GM19035 (cell line): ENCODE measurements at regions not wholly inside any gene's neighbourhood (a gene's known extent, or its start where the extent isn't known, plus 50 kb on each side); places are given as distances from the start of the nearest gene placed in this dataset.

Source experiments
- ATAC-seq: cut with Tn5 transposase; IDR thresholded peaks from one replicate; pipeline ENCODE4 v1.9.1; 2021; ENCODE audit not compliant: unreplicated experiment

GRCh38 chr10:129023082-129023481 is 444.0 kb upstream of the MGMT start:
- ATAC-seq: no peak

- no peak for ATAC-seq
Observed at GRCh38 chr10:129024046-129024445, 443.0 kb upstream of the MGMT start.

- no peak for ATAC-seq
Observed at GRCh38 chr10:129025787-129026186, 441.3 kb upstream of the MGMT start.

- ATAC-seq: no peak
Observed at GRCh38 chr10:129027906-129028305, 439.1 kb upstream of the MGMT start.

- ATAC-seq: no peak
Observed at GRCh38 chr10:129028451-129028850, 438.6 kb upstream of the MGMT start.

GRCh38 chr10:129029051-129029450 is 438.0 kb upstream of the MGMT start:
- no peak for ATAC-seq

GRCh38 chr10:129029851-129030602 is 437.0 kb upstream of the MGMT start:
- no peak for ATAC-seq

GRCh38 chr10:129030603-129030895 is 436.5 kb upstream of the MGMT start:
- no peak for ATAC-seq

GRCh38 chr10:129030996-129031843 is 435.8 kb upstream of the MGMT start:
- ATAC-seq: peak; percentile 63

GRCh38 chr10:129031844-129032150 is 435.2 kb upstream of the MGMT start:
- no peak for ATAC-seq

GRCh38 chr10:129032372-129033313 is 434.4 kb upstream of the MGMT start:
- ATAC-seq: no peak

GRCh38 chr10:129033340-129033739 is 433.7 kb upstream of the MGMT start:
- no peak for ATAC-seq

GRCh38 chr10:129033790-129034272 is 433.2 kb upstream of the MGMT start:
- ATAC-seq: no peak

- no peak for ATAC-seq
Observed at GRCh38 chr10:129035052-129035827, 431.8 kb upstream of the MGMT start.

- ATAC-seq: no peak
Observed at GRCh38 chr10:129038522-129038921, 428.5 kb upstream of the MGMT start.

GRCh38 chr10:129039406-129040370 is 427.4 kb upstream of the MGMT start:
- ATAC-seq: no peak

- ATAC-seq: no peak
Observed at GRCh38 chr10:129040377-129040776, 426.7 kb upstream of the MGMT start.

- ATAC-seq: no peak
Observed at GRCh38 chr10:129041916-129042315, 425.1 kb upstream of the MGMT start.

- no peak for ATAC-seq
Observed at GRCh38 chr10:129042776-129043595, 424.1 kb upstream of the MGMT start.
